GM21390 (cell line): ENCODE measurements at regions not wholly inside any gene's neighbourhood (a gene's known extent, or its start where the extent isn't known, plus 50 kb on each side); places are given as distances from the start of the nearest gene placed in this dataset.
"Not testable (repeated sequence)": the region's sequence is repeated elsewhere in the genome, so short reads cannot be mapped to it uniquely, and the experiment has no call there.

Experiments
- ATAC-seq: cut with Tn5 transposase; IDR thresholded peaks from one replicate; pipeline ENCODE4 v1.9.1; 2021; ENCODE audit not compliant: unreplicated experiment

DNA sequence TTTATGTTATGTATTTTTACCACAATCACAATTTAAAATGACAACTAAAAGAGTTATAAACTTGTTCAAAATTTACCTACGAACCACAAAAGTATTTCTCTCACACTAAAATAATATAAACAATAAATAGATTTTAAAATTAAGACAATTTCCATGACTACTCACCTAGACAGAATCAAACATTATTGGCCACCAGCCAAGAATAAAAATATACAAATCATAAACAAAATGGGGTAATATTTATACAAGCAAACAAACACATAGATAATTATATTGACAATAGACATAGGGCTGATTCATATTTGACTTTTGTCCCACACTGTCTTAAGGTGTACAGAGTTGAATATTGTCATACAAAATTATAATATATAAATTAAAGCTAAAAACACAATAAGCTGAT is 119.6 kb upstream of the ZNF92 start:
- ATAC-seq, result no peak

DNA sequence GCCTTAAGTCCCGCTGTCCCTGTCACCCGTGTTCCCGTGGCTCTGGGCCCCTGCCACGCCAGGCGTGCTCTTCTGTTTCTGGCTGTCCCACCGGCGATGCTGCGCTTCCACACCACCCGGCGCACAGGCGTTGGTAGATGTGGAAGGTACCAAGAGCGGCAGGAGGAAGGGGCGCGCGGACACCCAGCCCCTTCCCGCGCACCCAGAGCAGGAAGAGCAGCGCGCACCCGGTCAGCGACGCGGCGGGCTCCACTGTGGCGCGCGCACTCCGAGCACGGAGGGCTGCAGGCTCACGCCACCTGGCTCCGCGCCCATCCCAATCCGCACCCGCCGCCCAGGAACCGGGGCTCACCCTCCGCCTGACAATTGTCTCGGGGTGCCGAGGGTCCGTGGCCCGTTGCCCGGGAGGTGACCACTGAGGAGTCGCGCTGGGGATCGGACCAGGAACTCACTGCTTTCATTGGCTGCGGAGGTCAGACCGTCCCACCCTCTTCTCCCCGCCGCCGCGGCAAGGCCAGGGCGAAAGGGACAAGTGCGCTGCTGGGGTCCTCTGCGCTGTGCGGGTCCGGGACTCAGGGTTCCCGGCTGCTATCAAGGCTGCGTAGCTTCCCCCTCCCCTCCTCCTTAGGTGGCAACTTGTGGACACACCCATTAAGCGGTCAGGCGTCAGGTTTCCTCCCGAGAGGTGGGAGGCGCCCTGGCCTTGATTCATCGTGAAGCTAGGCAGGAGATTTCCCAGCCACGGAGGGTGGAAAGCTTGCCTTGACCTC is 121.6 kb upstream of the ZNF92 start:
- ATAC-seq, result peak; percentile 63

DNA sequence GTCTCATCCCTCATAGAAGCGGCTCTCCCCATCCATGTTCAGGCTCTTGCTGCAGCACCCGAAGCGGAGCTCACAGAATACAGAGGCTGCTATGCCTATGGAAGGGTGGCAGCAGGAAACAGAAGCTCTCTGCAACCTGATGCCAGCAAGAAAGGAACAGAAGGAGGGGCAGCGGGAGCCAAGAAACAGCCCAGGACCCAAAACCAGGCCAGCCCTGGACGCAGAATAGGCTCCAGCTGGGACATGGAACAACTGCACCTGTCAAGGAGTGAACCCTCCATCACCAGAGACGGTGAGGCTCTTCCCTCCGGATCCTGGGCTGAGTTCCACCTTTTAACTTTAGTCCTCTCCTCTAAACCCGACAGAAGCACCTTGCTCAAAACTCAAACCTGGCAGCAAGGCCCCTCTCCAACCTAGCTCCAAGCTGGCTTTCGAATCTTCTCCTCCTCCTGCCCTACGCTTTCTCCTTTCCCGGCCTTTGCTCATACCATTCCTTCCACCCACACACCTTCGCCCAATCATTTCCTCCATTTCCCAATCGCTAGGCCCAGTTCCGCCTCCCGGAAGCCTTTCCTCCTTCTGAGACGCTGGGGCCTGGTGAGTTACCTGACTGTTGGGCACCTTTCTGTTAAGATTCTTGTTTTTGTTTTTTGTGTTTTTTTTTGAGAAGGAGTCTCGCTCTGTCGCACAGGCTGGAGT is 122.8 kb upstream of the ZNF92 start:
- ATAC-seq, result no peak

DNA sequence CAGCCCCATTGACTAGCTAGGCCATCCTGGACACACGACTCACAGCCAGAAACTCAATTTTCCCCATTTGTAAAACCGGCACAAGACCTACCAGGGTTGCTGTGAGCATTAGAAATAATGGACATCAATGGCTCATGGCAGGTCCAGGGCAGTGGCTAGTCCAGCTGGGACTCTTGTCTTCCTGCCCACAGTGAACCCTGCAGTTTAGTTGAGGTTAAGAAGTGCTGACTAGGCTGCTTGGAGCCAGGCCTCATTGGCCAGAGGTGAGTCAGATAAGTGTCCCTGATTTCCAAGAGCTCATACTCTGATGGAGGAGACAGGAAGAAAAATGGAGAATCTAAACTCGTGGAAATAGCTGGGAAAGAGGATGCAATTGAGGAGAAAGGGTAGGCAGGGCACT is 123.4 kb upstream of the ZNF92 start:
- no peak for ATAC-seq

DNA sequence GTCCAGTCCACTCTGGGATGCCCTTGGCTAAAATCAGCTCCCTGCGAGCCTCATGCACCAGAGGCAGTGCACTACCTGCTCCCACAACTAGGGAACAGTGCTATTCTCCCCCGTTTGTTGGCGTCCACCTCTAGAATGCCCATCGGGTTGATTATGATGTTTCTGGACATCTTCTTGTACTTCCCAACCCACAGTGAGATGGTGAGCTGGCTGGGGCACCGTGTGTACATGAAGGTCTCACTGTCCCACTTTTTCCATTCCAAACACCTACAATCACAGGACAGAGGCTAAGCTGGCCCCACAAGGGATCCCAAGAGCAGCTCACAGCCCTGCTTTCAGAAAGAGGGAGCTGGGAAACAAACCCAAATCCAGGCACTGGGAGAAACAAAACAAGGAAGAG is 126.2 kb upstream of the ZNF92 start:
- ATAC-seq, result no peak

DNA sequence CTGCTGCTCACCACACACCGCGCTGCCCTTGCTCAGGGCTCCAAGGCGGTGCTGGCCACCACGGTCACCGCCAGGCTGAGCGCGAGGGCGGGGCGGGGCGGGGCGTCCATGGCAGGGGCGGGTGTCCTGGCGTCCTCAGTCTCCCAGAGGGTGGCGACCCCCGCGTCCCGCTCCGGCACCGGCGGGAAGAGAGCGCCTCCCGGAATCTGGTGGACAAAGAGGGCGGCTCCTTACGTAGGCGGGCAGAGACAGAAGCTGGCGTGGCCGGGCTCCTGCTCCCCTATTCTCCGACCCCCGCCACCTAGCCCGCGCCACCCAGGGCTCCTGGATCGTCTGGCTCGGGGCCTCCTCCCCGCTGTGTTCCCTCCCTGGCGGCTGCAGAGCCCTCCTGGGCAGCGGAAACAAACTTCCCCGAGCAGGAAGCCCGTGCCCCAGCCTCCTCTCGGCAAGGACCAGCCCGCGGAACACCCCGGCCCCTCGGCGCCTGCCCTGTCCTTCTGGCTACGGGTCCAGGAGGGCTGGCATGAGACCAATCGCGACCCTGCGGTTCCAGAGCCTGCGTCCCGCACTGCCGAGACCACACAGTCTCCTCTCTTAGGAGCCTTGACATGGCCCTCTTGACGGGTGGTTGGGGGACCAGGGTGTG is 133.8 kb upstream of the ZNF92 start:
- no peak for ATAC-seq

DNA sequence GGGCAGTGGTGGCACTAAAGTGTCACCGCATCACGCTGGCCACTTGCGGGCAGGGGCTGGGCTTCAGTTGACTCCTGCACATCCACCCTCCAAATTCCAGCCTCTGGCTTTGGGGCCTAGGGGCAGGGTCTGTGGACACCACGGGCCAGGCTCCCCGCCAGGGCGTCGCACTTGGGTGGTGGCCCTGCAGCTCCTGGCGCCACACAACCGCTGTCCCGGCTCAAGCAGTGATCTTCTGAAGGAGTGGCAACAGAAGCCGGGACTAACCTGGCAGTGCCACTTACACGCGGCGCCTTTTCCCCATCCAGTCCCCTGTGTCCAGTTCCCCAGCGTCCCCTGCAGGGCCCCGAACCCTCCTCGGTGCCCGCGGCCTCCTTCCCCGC is 134.3 kb upstream of the ZNF92 start:
- no peak for ATAC-seq

DNA sequence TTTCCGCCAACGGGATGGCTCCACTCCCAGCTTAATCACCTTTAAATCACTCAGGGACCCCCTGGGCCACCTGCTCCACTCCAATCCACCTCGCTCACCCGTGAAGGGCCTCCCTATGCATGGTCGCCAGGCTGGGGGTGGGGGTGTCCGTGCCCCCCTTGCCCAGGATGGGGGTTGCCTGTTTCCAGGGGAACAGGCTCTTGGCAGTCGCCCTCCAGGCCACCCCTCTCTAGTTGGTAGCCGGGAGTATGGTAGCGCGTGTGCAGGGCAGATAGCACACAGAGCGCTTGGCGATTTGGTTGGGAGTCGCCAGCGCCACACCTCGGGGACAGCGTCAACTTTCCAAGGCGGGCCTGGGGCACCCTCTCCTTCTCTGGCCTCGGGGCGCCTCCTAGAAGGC is 134.9 kb upstream of the ZNF92 start:
- no peak for ATAC-seq

DNA sequence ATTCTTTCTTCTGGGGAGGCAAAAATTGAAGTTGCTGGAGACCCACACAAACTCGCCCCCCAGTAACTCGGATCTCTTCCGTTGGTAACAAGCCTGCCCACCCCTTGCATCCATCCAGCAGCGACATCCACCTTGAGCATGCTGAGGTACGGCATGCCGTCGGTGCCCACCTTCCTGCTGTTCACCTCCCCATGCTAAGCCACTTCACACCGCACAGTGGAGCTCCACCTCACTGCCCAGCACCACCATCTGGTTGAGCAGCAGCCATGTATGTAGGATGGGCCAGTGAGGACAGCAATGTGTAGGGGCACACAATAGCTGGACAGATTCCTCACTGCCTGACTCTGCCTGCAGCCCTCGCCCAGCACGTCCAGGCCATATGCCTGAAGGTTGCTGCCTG is 138.1 kb upstream of the ZNF92 start:
- ATAC-seq, result no peak

DNA sequence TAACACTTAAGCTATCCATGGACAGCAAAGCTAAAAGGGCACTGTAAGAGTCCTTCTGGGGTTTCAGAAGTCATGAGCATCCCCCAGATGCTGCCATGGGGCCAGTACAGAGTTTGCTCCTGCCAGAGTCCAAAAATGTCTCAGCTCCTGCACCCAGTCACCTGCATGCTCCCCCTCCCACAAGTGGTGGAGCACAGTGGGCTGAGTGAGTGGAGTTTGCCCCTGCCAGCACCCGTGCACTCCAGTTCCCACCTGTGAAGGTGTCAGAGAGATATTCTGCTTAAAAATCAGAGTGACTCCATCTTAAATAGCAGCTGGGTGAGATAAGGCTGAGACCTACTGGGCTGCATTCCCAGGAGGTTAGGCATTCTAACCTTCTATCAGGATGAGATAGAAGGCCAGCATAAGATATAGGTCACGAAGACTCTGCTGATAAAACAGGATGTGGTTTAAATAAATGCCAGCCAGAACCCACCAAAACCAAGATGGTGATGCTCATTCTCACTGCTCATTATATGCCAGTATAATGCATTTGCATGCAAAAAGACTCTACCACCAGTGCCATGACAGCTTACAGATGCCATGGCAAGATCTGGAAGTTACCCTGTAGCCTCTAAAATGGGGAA is 140.1 kb upstream of the ZNF92 start:
- ATAC-seq, result no peak

DNA sequence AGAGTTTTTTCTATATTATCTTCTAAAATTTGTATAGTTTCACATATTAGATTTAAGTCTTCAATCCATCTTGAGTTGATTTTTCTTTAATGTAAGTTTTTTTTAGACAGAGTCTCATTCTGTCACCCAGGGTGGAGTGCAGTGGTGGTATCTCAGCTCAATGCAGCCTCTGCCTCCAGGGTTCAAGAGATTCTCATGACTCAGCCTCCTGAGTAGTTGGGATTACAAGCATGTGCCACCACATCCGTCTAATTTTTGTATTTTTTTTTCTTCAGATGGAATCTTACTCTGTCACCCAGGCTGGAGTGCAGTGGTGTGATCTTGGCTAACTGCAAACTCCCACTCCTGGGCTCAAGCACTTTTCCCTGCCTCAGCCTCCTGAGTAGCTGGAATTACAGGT is 143.4 kb upstream of the ZNF92 start:
- ATAC-seq, result no peak

DNA sequence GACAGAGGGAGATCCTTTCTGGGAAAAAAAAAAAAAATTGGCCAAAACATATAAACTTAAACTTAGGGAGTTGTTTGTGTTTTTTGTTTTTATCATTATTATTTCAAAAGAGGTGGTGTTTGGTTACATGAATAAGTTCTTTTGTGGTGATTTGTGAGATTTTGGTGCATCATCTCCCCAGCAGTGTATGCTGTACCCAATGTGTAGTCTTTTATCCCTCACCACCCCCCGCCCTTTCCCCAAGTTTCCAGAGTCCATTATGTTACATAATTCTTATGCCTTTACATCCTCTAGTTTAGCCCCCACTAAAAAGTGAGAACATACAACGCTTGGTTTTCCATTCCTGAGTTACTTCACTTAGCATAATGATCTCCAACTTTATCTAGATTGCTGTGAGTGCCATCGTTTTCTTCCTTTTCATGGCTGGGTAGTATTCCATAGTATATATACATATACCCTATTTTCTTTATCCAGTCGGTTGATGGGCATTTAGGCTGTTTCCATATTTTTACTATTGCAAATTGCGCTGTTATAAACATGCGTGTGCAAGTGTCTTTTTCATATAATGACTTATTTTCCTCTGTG is 148.1 kb upstream of the ZNF92 start:
- no peak for ATAC-seq

DNA sequence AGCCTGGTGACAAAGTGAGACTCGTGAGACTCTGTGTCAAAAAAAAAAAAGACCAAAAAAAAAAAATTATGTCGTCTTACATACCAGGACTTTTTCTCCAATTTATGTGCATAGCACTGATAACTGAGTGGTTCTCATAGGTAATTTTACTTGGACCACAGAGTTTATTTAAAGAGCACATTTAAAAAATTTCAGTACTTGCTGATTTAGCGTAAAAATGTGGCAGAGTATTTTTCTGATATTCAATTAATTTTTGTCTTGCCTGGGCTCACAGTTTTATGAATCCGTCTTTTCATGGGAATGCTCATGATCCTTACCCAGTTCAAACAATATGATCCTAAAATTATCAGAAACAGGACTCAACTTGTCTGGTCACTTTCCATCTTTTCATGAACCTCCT is 151.0 kb upstream of the ZNF92 start:
- no peak for ATAC-seq

DNA sequence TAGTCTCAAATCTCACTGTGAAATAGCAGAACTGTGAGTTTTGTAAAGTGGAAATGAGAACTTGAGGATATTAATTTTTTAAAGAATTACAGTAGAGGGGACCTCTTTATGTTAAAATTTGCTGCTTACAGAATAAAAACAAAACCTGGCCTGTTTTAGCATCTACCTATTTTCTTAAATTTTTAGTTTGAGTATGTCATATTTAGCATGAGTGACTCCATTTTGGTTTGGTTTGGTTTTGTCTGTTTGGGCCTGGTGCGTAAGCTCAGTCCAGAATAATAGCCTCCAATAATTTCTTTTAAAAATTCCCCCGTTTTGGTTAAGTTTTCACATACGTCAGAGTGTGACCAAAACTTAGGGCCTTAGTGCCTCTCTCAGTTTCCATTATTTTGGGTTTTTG is 152.0 kb upstream of the ZNF92 start:
- no peak for ATAC-seq

DNA sequence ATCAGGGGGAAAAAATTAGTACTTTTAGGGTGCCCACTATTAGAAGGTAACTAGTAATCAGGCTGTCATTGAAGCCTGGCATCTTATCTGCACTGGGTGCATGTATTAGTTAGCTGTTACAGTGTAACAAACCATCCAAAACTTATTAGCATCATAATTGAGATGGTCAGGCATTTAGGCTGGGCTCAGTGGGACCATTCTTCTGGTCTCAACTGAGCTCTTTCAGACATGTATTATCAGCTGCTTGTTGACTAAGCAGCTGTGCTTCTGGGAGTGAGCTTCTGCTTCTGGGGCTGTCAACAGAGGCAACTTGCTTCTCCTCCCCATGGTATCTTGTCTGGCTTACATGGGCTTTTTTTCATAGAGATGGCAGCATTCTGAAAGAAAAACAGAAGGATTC is 154.0 kb upstream of the ZNF92 start:
- ATAC-seq, result no peak

DNA sequence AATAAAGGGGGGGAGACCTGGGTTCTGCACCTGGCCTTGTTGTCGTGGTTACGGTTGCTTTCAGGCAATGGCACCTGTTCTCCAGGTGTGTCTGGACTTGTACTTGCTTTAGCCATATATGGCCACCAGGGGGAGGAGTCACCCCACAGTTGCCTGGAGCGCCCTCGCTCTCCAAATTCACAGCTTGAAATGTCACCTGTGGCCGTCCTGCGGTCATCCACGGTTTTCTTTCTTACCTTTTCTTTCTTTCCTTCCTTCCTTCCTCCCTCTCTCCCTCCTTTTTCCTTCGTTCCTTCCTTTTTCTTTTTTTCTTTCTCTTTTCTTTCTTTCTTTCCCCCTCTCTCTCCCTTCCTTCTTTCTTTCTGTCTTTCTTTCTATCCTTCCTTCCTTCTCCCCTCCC is 157.2 kb upstream of the ZNF92 start:
- peak; percentile 85 for ATAC-seq

DNA sequence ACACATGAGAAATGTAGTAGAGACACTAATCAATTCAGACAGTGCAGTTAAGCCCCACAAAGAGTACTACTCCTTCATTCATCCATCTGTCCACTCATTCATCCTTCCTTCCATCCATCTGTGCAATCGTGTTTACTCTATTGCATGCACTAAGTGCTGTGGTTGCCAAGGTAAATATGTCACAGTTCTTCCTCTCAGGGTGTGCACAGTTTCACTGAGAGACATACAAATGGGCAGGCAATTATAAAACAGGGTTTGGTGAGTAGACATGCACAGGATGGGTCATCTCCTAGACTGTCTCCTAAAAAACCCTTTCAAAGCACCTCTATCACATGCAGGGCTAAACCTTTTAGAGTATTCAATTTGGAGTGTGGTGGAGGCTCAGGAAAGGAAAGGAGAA is 160.4 kb upstream of the ZNF92 start:
- not testable (repeated sequence) for ATAC-seq

DNA sequence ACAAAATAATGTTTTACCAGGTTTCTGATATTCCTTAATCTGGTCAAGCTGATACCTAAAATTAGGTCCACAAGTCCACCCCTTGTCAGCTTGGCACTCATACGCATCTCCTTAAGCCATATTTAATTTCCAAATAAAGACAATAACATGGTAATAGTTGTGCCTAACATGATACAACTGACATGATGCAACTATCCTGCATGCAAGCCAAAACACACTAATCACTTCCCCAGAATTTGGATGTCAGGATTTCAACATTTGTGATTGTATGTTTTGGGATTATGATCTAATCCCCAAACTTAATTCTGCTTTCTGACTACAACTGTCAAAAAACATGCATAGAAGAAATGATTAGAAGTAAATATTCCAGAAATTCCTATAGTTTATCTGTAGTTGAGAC is 174.4 kb upstream of the ZNF92 start:
- not testable (repeated sequence) for ATAC-seq

DNA sequence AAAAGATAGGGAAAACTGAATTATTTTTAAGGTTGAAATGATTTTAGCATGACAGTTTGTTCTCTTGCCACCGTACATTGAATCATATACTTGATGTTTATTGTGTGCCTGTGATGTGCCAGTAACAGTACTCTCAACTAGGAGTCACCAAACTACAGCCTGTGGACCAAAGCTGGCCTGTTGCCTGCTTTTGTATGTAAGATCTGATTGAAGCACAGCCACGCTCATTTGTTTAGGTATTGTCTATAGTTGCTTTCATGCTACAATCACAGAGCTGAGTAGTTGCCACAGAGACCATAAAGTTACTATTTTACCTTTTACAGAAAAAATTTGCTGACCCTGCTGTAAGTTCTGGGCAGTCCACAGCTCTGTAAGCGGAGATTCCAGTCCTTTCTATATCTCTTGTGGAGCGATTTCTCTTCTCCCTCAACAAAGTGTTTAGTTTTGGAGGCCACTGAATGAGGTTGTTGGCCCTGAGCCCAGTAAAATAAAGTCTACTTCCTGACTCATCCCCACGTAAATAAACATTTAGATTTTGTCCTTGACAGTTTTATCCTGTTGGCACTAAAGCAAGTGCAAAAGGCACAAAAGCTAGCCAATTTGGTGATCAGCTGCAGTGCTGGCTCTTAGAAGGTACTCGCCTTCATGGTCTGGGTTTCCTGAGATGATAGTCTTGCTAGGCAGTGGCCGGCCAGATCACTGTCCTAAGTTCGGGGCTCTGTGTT is 180.2 kb upstream of the ZNF92 start:
- not testable (repeated sequence) for ATAC-seq

DNA sequence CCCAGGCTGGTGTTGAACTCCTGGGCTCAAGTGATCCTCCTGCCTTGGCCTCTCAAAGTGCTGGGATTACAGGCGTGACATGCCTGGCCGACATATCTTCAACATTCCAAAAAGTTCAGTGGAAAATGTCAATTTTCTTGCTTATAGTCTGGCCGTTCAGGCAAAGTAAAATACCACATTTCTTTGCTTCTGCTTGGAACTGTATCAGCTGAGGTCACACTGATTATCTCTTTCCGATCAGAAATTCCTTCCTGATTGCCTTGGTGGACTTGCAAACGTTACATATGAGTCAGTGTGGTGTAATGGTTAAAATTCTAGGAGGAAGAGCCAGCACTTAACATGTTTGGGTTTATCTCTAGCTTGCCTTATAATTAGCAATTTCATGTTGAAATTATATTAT is 170.6 kb upstream of the ERV3-1 start:
- ATAC-seq, result not testable (repeated sequence)

DNA sequence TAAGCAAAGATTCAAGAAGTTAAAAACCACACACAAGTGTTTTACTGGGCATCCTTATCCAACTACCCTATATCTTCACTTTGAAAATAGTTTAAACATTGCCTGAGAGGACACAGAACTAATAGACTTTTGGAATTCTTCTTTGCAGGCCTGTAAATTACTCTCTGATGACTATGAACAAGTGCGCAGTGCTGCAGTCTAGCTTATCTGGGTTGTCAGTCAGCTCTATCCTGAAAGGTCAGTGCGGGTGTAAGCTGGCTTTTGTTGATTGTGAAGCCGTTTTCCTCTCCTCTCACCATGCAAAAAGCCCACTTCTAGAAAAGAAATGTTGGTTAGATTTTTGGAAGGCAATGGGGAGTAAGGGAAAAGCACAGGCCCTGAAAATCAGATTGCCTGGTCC is 143.6 kb upstream of the ERV3-1 start:
- not testable (repeated sequence) for ATAC-seq
